GM21717 (cell line): ENCODE measurements at regions not wholly inside any gene's neighbourhood (a gene's known extent, or its start where the extent isn't known, plus 50 kb on each side); places are given as distances from the start of the nearest gene placed in this dataset.
"Not testable (repeated sequence)": the region's sequence is repeated elsewhere in the genome, so short reads cannot be mapped to it uniquely, and the experiment has no call there.

Experiments
- ATAC-seq: cut with Tn5 transposase; IDR thresholded peaks from one replicate; pipeline ENCODE4 v1.9.1; 2021; ENCODE audit warnings: mild to moderate bottlenecking, moderate library complexity; ENCODE audit not compliant: unreplicated experiment

GRCh38 chr12:13518034-13518433 is 321.5 kb downstream of the EMP1 start:
- ATAC-seq, result not testable (repeated sequence)

- no peak for ATAC-seq
Measured at GRCh38 chr12:13509740-13510139, 313.2 kb downstream of the EMP1 start.

- ATAC-seq, result no peak
Measured at GRCh38 chr12:13505636-13506035, 309.1 kb downstream of the EMP1 start.

GRCh38 chr12:13505224-13505623 is 308.7 kb downstream of the EMP1 start:
- ATAC-seq, result no peak

GRCh38 chr12:13504736-13505135 is 308.2 kb downstream of the EMP1 start:
- ATAC-seq, result no peak

GRCh38 chr12:13504074-13504473 is 307.5 kb downstream of the EMP1 start:
- no peak for ATAC-seq

- no peak for ATAC-seq
Measured at GRCh38 chr12:13503094-13503835, 306.7 kb downstream of the EMP1 start.

GRCh38 chr12:13499008-13499407 is 302.5 kb downstream of the EMP1 start:
- ATAC-seq, result no peak

- no peak for ATAC-seq
Measured at GRCh38 chr12:13496111-13496510, 299.6 kb downstream of the EMP1 start.

GRCh38 chr12:13489246-13489645 is 292.7 kb downstream of the EMP1 start:
- no peak for ATAC-seq

GRCh38 chr12:13487326-13487725 is 290.8 kb downstream of the EMP1 start:
- ATAC-seq, result no peak

GRCh38 chr12:13486794-13487193 is 290.3 kb downstream of the EMP1 start:
- no peak for ATAC-seq

- ATAC-seq, result no peak
Measured at GRCh38 chr12:13478650-13479181, 282.2 kb downstream of the EMP1 start.

GRCh38 chr12:13474381-13474780 is 277.9 kb downstream of the EMP1 start:
- ATAC-seq, result no peak

GRCh38 chr12:13472690-13473089 is 276.2 kb downstream of the EMP1 start:
- peak; percentile 97 for ATAC-seq

- ATAC-seq, result no peak
Measured at GRCh38 chr12:13471471-13471870, 274.9 kb downstream of the EMP1 start.

GRCh38 chr12:13465635-13466034 is 269.1 kb downstream of the EMP1 start:
- ATAC-seq, result no peak

GRCh38 chr12:13463189-13463588 is 266.7 kb downstream of the EMP1 start:
- ATAC-seq, result no peak

GRCh38 chr12:13462450-13462849 is 265.9 kb downstream of the EMP1 start:
- no peak for ATAC-seq

- no peak for ATAC-seq
Measured at GRCh38 chr12:13455778-13456144, 259.2 kb downstream of the EMP1 start.

GRCh38 chr12:13454991-13455777 is 258.7 kb downstream of the EMP1 start:
- no peak for ATAC-seq

- ATAC-seq, result no peak
Measured at GRCh38 chr12:13452955-13453570, 256.5 kb downstream of the EMP1 start.
